SK-N-SH (cell line): ENCODE measurements at regions not wholly inside any gene's neighbourhood (a gene's known extent, or its start where the extent isn't known, plus 50 kb on each side); places are given as distances from the start of the nearest gene placed in this dataset.

ENCODE experiments used
- CTCF ChIA-PET: fragments of 300-600, 350-600 bp; formaldehyde crosslinking; extraction: SDS; loops from one replicate; lab custom pipeline; 2021; lab: Yijun Ruan, JAX
- POLR2A ChIA-PET: fragments of 350-600 bp; sonication (Branson Sonifier 250); formaldehyde crosslinking; extraction: SDS; loops from one replicate; lab custom pipeline; 2020; ENCODE audit warnings: antibody characterized with exemption, inconsistent platforms; lab: Yijun Ruan, JAX
- DNase-seq: peaks from one replicate; pipeline ENCODE4 v3.0.0; 2012
- H2AFZ ChIP-seq: fragments of 200-600 bp; sonication (generic); 2 replicates; pipeline ENCODE4 v1.8.1; 2016; ENCODE audit warnings: antibody characterized with exemption, mild to moderate bottlenecking, low read depth
- H3F3A ChIP-seq: fragments of 200-600 bp; sonication (generic); replicated peaks from 2 replicates; pipeline ENCODE3; 2016; ENCODE audit warnings: antibody characterized with exemption, mild to moderate bottlenecking; ENCODE audit not compliant: insufficient read depth
- H3K27ac ChIP-seq, 2 experiments: fragments of 200-500 bp in 1 of 2; fragments of 200-600 bp in 1 of 2; sonication (Bioruptor generic) in 1 of 2; sonication (generic), shearing (Covaris generic) in 1 of 2; 2 replicates each; pipeline versions ENCODE4 v1.5.1 to v1.6.1; 2014 to 2016; ENCODE audit warnings: low read depth in 2 of 2, inconsistent platforms in 1 of 2, low read length in 1 of 2, mild to moderate bottlenecking in 1 of 2, mixed read lengths in 1 of 2
- H3K27me3 ChIP-seq: fragments of 200-600 bp; sonication (generic), shearing (Covaris generic); 2 replicates; pipeline ENCODE4 v1.6.1; 2016; ENCODE audit warnings: mixed run types; ENCODE audit not compliant: insufficient read depth
- H3K36me3 ChIP-seq, 2 experiments: fragments of 200-500 bp in 1 of 2; fragments of 200-600 bp in 1 of 2; sonication (Bioruptor generic) in 1 of 2; sonication (generic) in 1 of 2; replicated peaks in 1 of 2; 2 replicates each; pipeline versions ENCODE3 to v1.5.1; 2014 to 2016; ENCODE audit warnings: low read length in 1 of 2, mild to moderate bottlenecking in 1 of 2; ENCODE audit not compliant: insufficient read depth in 2 of 2, control insufficient read depth in 1 of 2
- H3K4me1 ChIP-seq, 2 experiments: fragments of 200-500 bp in 1 of 2; fragments of 200-600 bp in 1 of 2; sonication (Bioruptor generic) in 1 of 2; sonication (generic), shearing (Covaris generic) in 1 of 2; 2 replicates each; pipeline versions ENCODE4 v1.5.1 to v1.6.1; 2014 to 2016; ENCODE audit warnings: low read depth in 1 of 2, low read length in 1 of 2, mixed run types in 1 of 2; ENCODE audit not compliant: insufficient read depth in 2 of 2, control insufficient read depth in 1 of 2
- H3K4me2 ChIP-seq: fragments of 200-600 bp; sonication (generic), shearing (Covaris generic); 2 replicates; pipeline ENCODE4 v1.6.1; 2017; ENCODE audit warnings: mixed run types
- H3K4me3 ChIP-seq, 2 experiments: fragments of 200-500 bp in 1 of 2; fragments of 200-600 bp in 1 of 2; sonication (Bioruptor generic) in 1 of 2; sonication (generic), shearing (Covaris generic) in 1 of 2; 2 replicates each; pipeline versions ENCODE4 v1.5.1 to v1.8.1; 2014 to 2016; ENCODE audit warnings: low read depth in 2 of 2, inconsistent platforms in 1 of 2, low read length in 1 of 2, mild to moderate bottlenecking in 1 of 2, mixed read lengths in 1 of 2, moderate library complexity in 1 of 2
- H3K79me2 ChIP-seq: fragments of 200-600 bp; sonication (generic); 2 replicates; pipeline ENCODE4 v1.8.1; 2017; ENCODE audit warnings: mild to moderate bottlenecking; ENCODE audit not compliant: insufficient read depth
- H3K9ac ChIP-seq: fragments of 200-600 bp; sonication (generic); 2 replicates; pipeline ENCODE4 v1.6.1; 2017; ENCODE audit warnings: mixed run types
- H3K9me2 ChIP-seq: fragments of 200-600 bp; sonication (generic); 2 replicates; pipeline ENCODE4 v1.6.1; 2017; ENCODE audit warnings: mixed run types
- H3K9me3 ChIP-seq: fragments of 200-600 bp; sonication (generic); 2 replicates; pipeline ENCODE4 v1.6.1; 2017; ENCODE audit warnings: mixed run types, mild to moderate bottlenecking, moderate library complexity
- H4K20me1 ChIP-seq: fragments of 200-600 bp; sonication (generic); 2 replicates; pipeline ENCODE4 v1.6.1; 2017; ENCODE audit warnings: mild to moderate bottlenecking, mixed run types; ENCODE audit not compliant: insufficient read depth
- CTCF ChIP-seq: fragments of 200-600 bp; sonication (generic); IDR thresholded peaks from 2 replicates; pipeline ENCODE4 v1.6.1; 2017; ENCODE audit warnings: antibody characterized with exemption, mild to moderate bottlenecking, moderate library complexity
- EP300 ChIP-seq, 2 experiments: IDR thresholded peaks; 2 replicates each; pipeline versions ENCODE4 v1.4.0 to v1.6.1; 2012; ENCODE audit warnings: borderline replicate concordance in 1 of 2, low read depth in 1 of 2, low read length in 1 of 2
- EZH2phosphoT487 ChIP-seq: fragments of 200-600 bp; sonication (generic); IDR thresholded peaks from 2 replicates; pipeline ENCODE4 v1.6.1; 2017; ENCODE audit warnings: low read depth, mixed run types, mild to moderate bottlenecking, antibody characterized with exemption, moderate library complexity, borderline replicate concordance
- FOXM1 ChIP-seq: IDR thresholded peaks from 2 replicates; pipeline ENCODE4 v1.4.0; 2012; ENCODE audit warnings: low read depth, mild to moderate bottlenecking
- IRF3 ChIP-seq: fragments of 150-350 bp; IDR thresholded peaks from 2 replicates; pipeline ENCODE4 v1.6.1; 2016; ENCODE audit warnings: mild to moderate bottlenecking, low read depth, low read length
- MEF2A ChIP-seq: IDR thresholded peaks from 2 replicates; pipeline ENCODE4 v1.4.0; 2012; ENCODE audit warnings: low read depth, borderline replicate concordance
- NFIC ChIP-seq: IDR thresholded peaks from 2 replicates; pipeline ENCODE4 v1.4.0; 2012; ENCODE audit warnings: borderline replicate concordance
- NRF1 ChIP-seq: IDR thresholded peaks from 2 replicates; pipeline ENCODE4 v1.6.1; 2012; ENCODE audit warnings: low read depth, mild to moderate bottlenecking, low read length
- RXRA ChIP-seq: IDR thresholded peaks from 2 replicates; pipeline ENCODE4 v1.4.0; 2012; ENCODE audit warnings: low read depth, mild to moderate bottlenecking, borderline replicate concordance
- SIN3A ChIP-seq: IDR thresholded peaks from 2 replicates; pipeline ENCODE4 v1.6.1; 2012; ENCODE audit warnings: low read depth, mild to moderate bottlenecking, low read length, moderate library complexity, borderline replicate concordance
- TAF1 ChIP-seq: IDR thresholded peaks from 2 replicates; pipeline ENCODE4 v1.6.1; 2012; ENCODE audit warnings: low read depth, mild to moderate bottlenecking, low read length, moderate library complexity, borderline replicate concordance
- YY1 ChIP-seq: IDR thresholded peaks from 2 replicates; pipeline ENCODE4 v1.4.0; 2012; ENCODE audit warnings: low read depth, mild to moderate bottlenecking
- WGBS: methylation state at CpG from one replicate; pipeline ENCODE4 v1.1.6; 2017; ENCODE audit warnings: low lambda C conversion rate; 5-methylcytosine and 5-hydroxymethylcytosine counted together
- TF ChIP-seq, protein P1 (sequence below): IDR thresholded peaks from 2 replicates; pipeline ENCODE4 v1.6.1; 2012; ENCODE audit warnings: mild to moderate bottlenecking, low read depth, low read length, moderate library complexity

GRCh38 chrX:17932781-17933180 lies 71.7 kb upstream of the RAI2 start:
- Histone ChIP-seq H3K4me1 (no peaks in the 10 kb centered on the region), H2AFZ (no peak overlapping the region), H3K27ac (no peak overlapping the region), H3K9ac (no peak overlapping the region), H3K9me2 (no peaks in the 10 kb centered on the region), H3K79me2 (no peaks in the 10 kb centered on the region), H3K9me3 (no peaks in the 10 kb centered on the region), H4K20me1 (no peaks in the 10 kb centered on the region), H3F3A (no peaks in the 10 kb centered on the region), H3K4me3 (no peak overlapping the region), H3K36me3 (no peaks in the 10 kb centered on the region), H3K27me3 (peaks cover 6% of the 10 kb centered on the region; the same call in 1 of the 2 replicates), H3K4me2 (no peak overlapping the region)
- no peak for TF ChIP-seq YY1
- no peak for TF ChIP-seq EZH2phosphoT487
- TF ChIP-seq EP300 (IDR thresholded peaks at IDR 0.05; ENCODE audit: borderline replicate concordance in 1 of 2, low read depth in 1 of 2, low read length in 1 of 2): no peak
- TF ChIP-seq CTCF: no peak
- TF ChIP-seq, protein P1, sequence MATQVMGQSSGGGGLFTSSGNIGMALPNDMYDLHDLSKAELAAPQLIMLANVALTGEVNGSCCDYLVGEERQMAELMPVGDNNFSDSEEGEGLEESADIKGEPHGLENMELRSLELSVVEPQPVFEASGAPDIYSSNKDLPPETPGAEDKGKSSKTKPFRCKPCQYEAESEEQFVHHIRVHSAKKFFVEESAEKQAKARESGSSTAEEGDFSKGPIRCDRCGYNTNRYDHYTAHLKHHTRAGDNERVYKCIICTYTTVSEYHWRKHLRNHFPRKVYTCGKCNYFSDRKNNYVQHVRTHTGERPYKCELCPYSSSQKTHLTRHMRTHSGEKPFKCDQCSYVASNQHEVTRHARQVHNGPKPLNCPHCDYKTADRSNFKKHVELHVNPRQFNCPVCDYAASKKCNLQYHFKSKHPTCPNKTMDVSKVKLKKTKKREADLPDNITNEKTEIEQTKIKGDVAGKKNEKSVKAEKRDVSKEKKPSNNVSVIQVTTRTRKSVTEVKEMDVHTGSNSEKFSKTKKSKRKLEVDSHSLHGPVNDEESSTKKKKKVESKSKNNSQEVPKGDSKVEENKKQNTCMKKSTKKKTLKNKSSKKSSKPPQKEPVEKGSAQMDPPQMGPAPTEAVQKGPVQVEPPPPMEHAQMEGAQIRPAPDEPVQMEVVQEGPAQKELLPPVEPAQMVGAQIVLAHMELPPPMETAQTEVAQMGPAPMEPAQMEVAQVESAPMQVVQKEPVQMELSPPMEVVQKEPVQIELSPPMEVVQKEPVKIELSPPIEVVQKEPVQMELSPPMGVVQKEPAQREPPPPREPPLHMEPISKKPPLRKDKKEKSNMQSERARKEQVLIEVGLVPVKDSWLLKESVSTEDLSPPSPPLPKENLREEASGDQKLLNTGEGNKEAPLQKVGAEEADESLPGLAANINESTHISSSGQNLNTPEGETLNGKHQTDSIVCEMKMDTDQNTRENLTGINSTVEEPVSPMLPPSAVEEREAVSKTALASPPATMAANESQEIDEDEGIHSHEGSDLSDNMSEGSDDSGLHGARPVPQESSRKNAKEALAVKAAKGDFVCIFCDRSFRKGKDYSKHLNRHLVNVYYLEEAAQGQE: no peak
- no peak for TF ChIP-seq MEF2A
- no peak for TF ChIP-seq FOXM1
- TF ChIP-seq IRF3: no peak
- TF ChIP-seq SIN3A: no peak
- no peak for TF ChIP-seq NFIC
- no peak for TF ChIP-seq TAF1
- TF ChIP-seq RXRA: no peak
- TF ChIP-seq NRF1: no peak
- ChIA-PET POLR2A (no interaction called here), CTCF (interaction anchor here (1.3 kb wide), 1 partner anchor 14 kb away, joined by 4 read pairs; no protein-coding TSS in a partner anchor)
- 14% methylated on average over 4 of the region's 4 CpGs for WGBS
- DNase-seq: no peak
